AG04449 (cell line): ENCODE measurements at regions not wholly inside any gene's neighbourhood (a gene's known extent, or its start where the extent isn't known, plus 50 kb on each side); places are given as distances from the start of the nearest gene placed in this dataset.
A peak's percentile ranks its signal among the peaks of the same experiment; 100 is the strongest.

ENCODE experiments used
- CTCF ChIA-PET: fragments of 350-600 bp; formaldehyde crosslinking; extraction: SDS; loops from one replicate; lab custom pipeline; 2021; ENCODE audit warnings: antibody characterized with exemption; lab: Yijun Ruan, JAX
- POLR2A ChIA-PET: fragments of 400-600, 350-600 bp; formaldehyde crosslinking; extraction: SDS; loops from one replicate; lab custom pipeline; 2020; ENCODE audit warnings: antibody characterized with exemption, inconsistent platforms; lab: Yijun Ruan, JAX
- DNase-seq: peaks from one replicate; pipeline ENCODE4 v3.0.0-alpha.2; 2010; ENCODE audit warnings: low read depth, low spot score
- H3K4me3 ChIP-seq: 2 replicates; pipeline ENCODE4 v1.5.1; 2011; ENCODE audit warnings: low read depth, mild to moderate bottlenecking, control low read depth, low read length
- TF ChIP-seq, protein P1 (sequence below): IDR thresholded peaks from one replicate; pipeline ENCODE4 v1.5.1; 2011; ENCODE audit warnings: mild to moderate bottlenecking, moderate library complexity, low read length, control low read depth, inconsistent platforms; ENCODE audit not compliant: insufficient read depth; ENCODE audit errors: missing control alignments

DNA sequence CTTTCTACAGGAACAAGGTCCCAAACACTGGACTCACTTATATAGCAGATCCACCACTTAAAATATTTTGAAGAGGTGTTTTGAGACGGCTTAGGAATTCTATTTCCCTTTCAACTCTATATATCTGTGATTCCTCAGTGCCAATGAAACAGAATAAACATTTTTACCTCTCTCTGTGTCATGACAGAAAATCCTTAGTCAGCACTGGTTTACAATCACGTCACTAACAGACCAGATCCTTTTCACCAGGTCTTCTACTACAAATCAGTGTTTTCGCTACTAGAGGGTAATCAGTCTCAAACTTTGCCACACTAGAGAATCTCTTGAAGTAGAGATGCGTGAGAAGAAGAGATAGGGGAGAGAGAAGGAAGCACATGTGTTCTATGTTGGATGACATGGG is 325.6 kb downstream of the SS18 start:
- DNase-seq: no peak
- ChIA-PET POLR2A (no interaction called here), CTCF (no interaction called here)
- TF ChIP-seq, protein P1, sequence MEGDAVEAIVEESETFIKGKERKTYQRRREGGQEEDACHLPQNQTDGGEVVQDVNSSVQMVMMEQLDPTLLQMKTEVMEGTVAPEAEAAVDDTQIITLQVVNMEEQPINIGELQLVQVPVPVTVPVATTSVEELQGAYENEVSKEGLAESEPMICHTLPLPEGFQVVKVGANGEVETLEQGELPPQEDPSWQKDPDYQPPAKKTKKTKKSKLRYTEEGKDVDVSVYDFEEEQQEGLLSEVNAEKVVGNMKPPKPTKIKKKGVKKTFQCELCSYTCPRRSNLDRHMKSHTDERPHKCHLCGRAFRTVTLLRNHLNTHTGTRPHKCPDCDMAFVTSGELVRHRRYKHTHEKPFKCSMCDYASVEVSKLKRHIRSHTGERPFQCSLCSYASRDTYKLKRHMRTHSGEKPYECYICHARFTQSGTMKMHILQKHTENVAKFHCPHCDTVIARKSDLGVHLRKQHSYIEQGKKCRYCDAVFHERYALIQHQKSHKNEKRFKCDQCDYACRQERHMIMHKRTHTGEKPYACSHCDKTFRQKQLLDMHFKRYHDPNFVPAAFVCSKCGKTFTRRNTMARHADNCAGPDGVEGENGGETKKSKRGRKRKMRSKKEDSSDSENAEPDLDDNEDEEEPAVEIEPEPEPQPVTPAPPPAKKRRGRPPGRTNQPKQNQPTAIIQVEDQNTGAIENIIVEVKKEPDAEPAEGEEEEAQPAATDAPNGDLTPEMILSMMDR: no peak
- H3K4me3 ChIP-seq: no peak overlapping the region

DNA sequence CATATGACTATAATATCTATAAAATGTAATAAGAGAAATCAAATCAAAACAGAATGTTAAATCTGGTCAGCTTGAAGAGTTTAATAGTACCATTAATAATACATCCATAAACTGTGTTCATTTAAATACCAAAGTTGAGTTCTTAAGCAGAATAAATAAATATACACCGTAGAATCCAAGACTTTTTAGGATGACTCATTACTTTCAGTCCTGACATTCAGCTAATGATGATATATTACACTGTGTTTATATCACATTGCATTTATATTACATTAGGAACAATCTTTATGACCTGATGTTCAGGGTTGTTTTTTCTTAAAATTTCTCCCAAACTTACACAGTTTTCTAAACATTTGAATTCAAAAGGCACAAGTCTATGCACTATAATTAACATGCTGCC is 331.3 kb downstream of the SS18 start:
- CTCF ChIA-PET: no interaction called here

DNA sequence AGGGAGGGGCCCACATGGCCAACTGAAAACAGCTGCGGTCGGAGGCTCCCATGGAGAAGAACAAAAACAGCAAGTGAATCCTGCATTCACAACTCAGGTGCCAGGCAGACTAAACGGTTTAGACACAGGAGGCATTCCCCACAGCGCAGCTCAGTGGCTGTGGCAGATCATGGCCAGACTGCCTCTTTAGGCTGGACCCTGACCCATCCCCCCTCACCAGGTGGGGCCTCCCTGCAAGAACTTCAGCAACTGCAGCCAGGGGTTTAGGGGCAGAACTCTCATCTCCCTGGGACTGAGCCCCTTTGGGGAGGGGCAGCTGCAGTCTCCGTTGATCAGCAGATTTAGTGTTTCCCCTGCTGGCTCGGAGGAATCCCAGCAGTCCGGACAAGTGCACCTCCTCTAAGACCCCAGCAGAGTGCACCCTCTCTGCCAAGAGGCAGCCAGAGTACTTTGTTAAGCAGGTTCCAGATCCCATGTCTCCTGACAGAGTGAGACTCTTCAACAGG is 346.7 kb downstream of the SS18 start:
- POLR2A ChIA-PET: no interaction called here
- no peak for DNase-seq
- H3K4me3 ChIP-seq: no peak overlapping the region
- CTCF ChIA-PET: no interaction called here
- TF ChIP-seq, protein P1: no peak

More for the DNA sequence above, 331.3 kb downstream of the SS18 start:
- TF ChIP-seq, protein P1: no peak
- POLR2A ChIA-PET: interaction anchor here (0.7 kb wide), 1 partner anchor 55 kb away, joined by 3 read pairs; no protein-coding TSS in a partner anchor
- no peak for DNase-seq
- no peak overlapping the region for H3K4me3 ChIP-seq

DNA sequence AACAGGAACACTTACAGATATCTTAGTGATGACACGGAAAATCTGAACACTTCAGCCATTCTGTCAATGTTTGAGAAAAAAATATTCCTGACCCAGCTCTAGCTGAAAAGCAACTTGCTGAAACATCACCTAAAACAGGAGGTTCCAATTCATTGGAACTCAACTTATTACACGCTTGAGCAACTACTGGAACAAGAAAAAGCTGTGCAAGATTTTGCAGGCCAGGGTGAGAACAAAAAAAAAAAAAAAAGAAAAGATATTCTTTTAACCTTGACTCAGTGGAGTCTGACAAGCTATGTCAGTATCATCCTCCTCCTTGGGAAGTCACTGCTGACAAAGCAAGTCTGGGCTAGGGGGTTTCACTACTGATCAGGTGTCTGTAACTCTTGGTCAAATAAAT is 351.0 kb downstream of the SS18 start:
- ChIA-PET CTCF (no interaction called here), POLR2A (no interaction called here)
- no peak overlapping the region for H3K4me3 ChIP-seq
- TF ChIP-seq, protein P1: no peak
- no peak for DNase-seq

DNA sequence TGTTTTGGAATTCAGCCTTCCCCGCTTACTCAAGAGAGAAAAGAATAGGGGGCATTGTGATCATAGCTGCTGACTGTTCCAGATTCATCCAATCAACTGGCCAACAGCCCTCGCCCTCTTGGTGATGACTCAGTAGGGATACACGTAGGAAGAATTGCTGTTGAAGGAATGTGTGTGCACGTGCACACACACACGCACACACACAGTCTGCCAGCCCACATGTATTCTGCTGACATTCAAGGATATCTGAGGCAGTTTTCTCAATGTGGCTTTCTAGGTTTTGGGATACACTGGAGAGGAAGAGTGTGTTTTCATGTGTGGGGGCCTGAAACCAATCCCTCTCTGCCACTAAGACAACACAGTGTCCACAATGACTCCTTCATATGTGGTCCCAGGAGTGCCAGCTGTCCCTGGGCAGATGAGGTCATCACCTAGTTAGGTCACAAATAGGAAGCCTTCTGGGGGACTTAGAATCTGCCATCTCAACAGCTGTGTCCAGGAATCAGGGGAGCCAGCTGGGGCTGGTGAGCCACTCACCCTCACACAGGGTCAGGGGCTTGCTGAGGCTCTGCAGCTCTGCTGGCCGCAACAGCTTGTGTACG is 352.6 kb downstream of the SS18 start:
- CTCF ChIA-PET: interaction anchor here (1.2 kb wide), 1 partner anchor 11 kb away, joined by 4 read pairs; no protein-coding TSS in a partner anchor

DNA sequence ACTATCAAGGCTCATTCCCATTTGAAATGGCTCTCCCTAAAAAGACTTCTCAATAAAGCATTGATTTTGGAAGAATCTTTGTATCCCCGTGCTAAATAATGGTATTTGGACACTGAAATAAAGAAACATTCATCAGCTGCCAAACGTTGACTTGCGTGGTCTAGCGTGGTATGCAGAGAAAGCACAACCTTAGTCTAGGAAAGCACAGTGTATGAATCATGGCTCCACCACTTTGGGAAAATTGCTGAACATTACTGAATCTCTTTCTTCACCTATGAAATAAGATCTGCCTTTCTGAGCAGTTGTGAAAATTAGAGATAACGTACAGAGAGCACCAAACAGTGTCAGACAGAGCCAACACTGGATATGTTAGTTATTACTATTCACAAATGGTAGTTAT is 353.9 kb downstream of the SS18 start:
- no peak overlapping the region for H3K4me3 ChIP-seq
- DNase-seq: no peak
- TF ChIP-seq, protein P1: no peak
- CTCF ChIA-PET: interaction anchor here (0.8 kb wide), 1 partner anchor 11 kb away, joined by 3 read pairs; no protein-coding TSS in a partner anchor
- POLR2A ChIA-PET: no interaction called here

More for the DNA sequence above, 352.6 kb downstream of the SS18 start:
- no peak overlapping the region for H3K4me3 ChIP-seq
- peak; percentile 90 for DNase-seq
- TF ChIP-seq, protein P1: no peak
- POLR2A ChIA-PET: interaction anchor here (0.7 kb wide), 1 partner anchor 87 kb away, joined by 3 read pairs; no protein-coding TSS in a partner anchor
